GM18519 (cell line): ENCODE measurements at regions not wholly inside any gene's neighbourhood (a gene's known extent, or its start where the extent isn't known, plus 50 kb on each side); places are given as distances from the start of the nearest gene placed in this dataset.

ENCODE experiments used
- ATAC-seq: cut with Tn5 transposase; IDR thresholded peaks from one replicate; pipeline ENCODE4 v1.9.1; 2021; ENCODE audit warnings: mild to moderate bottlenecking, moderate library complexity; ENCODE audit not compliant: unreplicated experiment, low FRiP score

DNA sequence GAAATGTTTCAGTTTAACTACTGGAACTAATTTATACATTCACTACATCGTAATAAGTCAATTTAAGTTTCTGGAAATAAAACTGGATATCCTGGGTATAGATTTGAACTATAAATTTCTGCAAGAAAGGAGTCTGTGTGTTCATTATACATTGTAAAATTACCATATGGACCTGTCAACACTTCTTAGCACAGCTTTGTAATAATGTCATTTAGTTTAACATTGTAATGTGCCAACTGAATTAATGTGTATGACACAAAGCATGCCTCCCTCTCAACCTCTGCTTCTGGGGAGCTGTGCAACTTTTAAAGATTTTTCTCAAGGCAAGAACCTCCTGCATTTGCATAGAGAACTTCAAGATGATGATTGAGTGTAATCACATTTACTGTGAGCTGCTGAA is 213.7 kb upstream of the GALNT5 start:
- ATAC-seq = no peak

DNA sequence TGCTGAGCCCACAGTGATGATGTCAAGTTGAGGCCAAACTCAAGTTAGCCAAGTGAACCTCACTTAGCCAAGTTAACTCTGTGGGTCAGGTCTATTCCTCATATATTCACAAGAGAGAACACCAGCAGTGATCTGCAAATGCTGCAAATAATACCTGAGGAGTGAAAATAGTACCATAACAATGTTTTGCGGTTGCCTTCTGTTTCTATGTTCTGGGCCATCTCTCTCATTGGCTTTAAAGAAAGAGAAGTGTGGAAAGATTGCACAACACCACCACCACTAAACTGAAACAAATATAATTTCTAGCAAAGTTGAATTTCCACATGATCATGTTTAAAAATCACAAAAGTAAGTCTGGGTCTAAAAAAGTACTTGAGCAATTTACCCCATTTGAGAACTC is 211.1 kb upstream of the GALNT5 start:
- no peak for ATAC-seq

DNA sequence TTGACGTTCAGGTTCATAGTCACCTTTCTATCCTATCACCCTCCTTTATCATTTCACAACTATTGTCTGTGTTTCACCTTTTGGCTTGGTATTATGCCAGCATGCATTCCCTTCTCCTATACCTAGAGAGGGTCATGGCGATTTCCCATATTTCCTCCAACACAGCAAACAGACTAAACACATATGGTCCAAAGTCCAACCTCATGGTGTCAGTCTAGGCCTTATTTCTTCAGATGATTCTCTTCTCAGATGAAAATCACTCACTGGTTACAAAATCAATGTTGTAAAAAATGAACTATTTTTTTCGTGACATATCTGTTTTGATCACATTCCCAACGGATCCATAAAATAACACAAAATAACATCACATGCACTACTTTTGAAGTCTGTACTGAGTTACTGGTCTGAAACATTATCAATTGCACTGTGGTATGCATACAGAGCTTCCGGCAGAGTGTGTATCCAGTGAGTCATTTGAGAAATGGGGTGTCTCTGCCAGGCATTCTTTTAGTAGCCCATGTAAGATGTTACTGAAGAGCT is 204.8 kb upstream of the GALNT5 start:
- ATAC-seq = no peak

DNA sequence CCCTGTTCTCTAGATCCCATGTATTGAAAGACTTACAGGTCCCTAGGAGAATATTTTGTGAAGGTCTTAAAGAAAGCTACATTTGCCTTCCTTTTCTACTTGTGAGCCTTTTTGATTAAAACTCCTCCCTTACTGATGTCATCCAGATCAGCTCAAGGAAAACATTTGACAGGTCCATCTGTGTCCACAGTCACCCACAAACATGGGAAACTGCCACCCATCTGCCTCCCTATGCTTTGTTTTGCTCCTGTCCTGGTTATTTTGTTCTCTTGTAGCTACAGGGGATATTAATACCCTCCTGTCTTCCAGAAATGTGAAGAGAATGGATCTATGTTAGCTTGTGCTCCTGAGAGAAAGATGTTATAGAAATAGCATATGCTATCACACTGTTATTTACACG is 203.6 kb upstream of the GALNT5 start:
- ATAC-seq = no peak

DNA sequence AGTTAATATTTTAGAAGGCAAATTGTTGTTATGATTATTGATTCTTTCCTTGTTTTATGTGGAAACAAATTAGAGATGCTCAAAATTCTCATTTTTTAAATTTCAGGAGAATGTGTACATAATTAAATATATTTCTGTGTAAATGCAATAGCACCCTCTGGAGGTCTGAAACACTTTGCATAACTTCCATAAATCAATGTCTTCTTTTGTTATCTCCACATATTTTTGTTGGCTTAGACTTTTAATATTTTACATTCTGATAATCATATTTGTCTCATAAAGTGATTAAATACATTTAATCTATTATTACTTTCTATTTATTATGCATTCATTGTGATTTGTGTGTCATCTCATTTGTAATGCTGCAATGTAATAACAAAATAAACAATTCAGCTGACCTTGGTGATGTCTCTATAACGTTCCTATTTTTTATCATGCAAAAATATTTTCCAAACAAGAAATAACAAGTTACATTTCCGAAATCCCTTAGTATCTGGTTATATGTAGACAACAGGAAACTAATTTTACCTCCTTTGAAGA is 201.8 kb upstream of the GALNT5 start:
- no peak for ATAC-seq

DNA sequence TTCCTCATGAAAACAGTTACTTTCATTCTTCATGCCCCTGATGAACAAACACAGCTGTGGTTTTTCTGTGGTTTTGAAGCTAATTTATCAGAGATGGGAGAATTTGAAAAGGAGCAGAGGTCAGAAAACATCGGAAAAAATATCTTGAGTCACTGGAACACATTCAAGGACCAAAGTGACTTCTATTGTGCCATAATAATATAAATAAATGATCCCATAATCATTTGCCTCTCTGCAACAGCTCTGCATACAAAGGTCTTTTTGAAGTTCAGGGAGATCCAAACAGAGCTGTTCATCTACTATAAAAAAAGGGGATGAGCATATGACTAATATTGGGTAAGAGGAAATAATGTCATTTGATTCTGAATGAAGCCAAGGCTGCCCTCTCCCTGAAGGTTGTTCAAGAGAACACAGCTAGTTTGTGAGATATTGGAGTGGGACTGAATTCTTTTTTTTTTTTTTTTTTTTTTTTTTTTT is 201.3 kb upstream of the GALNT5 start:
- no peak for ATAC-seq

DNA sequence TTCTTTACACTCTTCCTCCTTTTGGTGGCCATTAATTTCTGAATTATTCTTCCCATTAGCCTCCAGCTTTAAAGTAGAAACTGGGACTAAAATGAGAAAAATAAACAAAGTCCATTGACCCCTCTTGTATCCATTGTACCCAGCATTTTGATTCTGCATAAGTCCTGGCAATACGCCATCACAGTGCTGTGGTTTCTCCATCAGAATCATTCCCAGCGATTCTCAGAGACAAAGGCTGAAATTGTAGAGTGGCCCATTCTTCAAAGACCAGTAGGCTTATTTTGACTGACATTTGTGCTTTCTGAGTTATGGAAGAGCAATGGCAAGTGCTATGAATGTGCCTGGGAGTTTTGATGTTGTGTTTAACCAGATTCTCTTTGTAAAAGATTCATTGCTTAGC is 199.3 kb upstream of the GALNT5 start:
- ATAC-seq = no peak

DNA sequence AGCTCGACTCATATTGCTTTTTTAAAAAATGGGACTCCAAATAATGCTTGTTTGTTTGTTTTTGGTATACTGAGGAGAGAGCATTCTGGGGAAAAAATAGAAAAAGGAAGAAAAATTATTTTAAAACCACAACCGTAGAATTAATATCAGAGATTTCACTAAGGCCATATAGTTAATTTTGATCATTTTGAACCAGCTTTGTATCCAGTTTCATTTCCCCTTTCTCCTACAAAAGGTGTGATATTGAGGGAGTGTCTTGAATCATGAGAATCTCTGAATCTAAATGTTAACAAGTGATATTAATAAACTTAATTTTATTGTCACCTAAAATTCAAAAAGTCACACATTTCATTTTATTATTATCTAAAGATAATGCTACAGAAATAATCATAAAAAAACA is 198.5 kb upstream of the GALNT5 start:
- ATAC-seq = no peak

DNA sequence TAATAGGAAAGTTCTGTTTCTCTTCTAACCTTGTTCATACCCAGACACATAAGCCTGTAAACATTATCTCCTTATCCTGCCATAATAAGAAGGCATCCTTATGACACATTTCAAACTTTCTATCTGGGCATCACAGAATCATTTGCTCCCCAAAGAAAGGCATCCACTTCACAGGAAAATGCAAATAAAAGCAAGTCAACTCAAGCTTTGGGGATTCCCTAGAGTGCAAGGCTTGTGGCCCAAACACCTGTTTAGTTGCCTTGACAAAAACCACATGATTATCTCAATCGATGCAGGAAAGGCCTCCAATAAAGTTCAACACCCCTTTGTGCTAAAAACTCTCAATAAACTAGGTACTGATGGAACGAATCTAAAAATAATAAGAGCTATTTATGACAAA is 195.7 kb upstream of the GALNT5 start:
- ATAC-seq = peak; percentile 94

DNA sequence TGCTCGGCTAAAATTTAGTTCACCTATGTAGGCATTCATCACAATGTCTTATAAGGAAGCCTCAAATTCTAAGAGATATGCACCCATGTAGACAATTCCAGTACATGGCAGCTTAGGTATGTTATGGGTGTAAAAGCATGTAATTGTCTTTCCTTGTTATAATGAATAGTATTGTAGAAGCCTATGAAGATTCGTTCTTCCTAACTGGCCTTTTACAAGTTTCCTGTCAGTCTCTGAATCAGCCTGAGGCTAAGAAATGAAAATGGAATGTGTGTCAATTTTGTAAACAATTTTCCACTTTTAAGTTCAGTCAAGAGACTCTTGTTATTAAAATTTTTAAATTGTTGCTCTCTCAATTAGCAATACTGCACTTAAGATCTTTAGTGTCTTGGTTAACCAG is 189.9 kb upstream of the GALNT5 start:
- ATAC-seq = no peak

DNA sequence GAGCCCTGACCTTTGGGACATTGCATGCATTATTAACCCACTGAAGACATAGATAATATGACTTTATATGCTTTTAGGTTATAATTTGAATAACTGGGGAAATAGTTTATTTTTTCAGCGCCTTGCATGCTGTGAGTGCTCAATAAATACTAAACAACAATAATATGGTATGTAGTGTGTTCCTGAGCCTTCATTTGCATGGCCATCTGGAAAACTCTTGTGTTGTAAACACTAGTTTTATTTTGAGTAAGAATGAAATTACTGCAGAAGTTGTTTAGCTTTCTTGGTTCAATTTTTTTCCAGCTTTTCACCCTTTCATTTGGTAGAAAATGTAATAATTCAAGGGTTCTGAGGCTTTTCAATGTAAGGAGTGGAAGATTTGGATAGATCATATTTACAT is 189.3 kb upstream of the GALNT5 start:
- no peak for ATAC-seq

DNA sequence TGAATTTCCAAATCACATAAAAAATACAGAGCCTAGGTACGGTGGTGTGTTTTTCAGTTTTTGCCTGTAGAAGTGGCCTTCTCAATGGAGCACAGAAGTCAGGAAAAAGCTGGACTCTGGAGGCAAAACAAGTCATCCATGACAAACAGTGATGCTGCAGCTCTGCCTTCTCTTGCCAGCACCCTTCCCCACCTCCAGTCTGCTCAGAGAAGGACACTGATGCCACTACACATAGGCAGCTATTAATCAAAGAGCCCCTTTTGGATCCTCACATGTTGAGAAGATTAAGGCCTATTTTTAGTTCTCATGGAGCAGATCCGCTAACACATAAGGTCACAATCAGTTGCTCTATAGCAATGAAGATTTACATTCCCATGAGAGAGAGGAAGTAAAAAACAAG is 181.6 kb upstream of the GALNT5 start:
- ATAC-seq = no peak

DNA sequence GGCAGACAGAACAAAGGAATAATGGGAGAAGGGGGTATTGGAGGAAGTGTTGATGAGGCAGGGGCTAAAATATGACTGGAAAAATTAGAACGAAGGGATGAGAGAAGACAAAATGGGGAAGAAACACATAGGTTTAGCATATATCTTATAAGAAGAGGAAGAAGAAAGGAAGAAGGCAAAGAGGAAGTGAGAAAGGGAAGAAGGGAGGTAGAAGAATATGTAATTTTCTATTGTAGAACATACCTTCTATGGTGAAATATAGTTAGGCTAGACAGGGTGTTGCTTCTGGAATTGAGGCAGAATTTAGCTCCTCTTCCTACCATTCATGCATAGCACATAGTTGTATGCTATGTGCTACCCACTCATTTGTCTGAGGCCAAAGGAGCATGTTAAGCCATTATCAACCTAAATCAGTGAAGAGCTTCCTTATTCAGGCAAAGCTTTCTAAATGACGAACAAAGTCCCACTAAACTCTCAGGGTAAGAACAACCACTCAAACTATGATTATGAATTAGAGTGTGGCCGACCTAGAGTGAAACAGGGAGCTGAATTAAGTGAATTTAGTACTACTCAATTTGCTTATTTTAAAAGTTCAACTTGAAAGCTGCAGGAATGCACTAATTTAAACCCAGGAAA is 180.9 kb upstream of the GALNT5 start:
- peak; percentile 65 for ATAC-seq

DNA sequence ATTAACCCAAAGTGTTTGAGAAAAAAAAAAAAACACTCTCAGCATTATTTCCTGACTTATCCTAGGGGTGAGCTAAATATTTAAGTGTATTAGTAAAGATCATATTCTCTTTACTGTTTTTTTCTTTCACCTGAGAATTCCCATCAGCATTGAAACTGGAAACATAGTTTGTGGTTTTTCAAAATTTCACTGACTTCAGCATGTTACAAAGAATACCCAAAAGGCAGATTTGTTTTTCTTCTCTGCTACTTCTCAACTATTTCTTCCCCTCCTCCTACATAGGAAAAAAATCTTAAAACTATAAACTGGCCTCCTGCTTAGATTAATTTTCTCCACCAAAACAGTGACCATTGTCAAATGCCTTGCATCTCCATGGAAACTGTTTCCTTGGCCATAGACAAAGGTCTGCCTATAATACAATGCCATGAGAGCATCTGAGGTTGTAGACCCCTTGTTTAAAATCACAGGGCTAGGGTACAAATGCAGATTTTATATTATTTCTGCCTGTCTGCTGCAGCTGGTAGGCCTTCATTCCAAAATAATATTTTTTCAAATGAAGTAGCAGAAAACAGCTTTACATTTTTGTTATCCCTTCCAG is 179.7 kb upstream of the GALNT5 start:
- no peak for ATAC-seq

DNA sequence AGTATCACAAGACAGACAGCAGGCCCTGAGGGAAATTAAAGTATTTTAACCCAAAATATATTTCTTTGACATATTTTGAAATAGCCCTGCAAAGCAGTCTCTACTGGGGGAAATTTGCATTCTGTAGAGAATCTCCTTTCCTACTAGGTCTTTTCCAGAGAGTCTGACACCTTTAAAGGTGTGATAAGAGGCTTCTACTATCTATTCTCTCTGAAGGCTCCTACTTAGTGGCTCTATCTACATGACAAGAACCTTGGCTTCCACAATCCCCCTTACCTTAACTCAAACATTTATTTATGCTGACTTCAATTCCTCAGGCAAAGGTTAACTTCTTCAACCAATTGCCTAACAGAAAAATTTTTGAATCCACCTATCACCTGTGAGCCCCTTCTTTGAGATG is 174.6 kb upstream of the GALNT5 start:
- no peak for ATAC-seq

DNA sequence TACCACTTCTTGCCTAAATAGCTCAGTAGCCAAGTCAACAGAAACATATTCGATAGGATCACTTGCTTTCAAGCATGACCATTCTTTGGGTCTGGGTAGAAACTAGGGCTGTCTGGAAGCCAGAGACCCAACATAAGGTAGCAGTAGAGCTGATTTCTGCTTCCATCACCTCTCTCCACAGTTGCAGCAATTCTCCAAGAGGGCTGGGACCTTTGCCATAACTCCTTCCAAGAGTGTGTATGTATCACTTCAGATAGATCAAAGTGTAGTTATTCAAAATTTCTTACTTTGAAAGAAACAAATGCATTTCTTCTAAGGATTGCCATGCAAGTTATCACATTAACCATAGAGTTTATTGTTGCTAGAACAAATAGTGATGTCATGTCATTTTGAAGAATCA is 172.0 kb upstream of the GALNT5 start:
- ATAC-seq = no peak

DNA sequence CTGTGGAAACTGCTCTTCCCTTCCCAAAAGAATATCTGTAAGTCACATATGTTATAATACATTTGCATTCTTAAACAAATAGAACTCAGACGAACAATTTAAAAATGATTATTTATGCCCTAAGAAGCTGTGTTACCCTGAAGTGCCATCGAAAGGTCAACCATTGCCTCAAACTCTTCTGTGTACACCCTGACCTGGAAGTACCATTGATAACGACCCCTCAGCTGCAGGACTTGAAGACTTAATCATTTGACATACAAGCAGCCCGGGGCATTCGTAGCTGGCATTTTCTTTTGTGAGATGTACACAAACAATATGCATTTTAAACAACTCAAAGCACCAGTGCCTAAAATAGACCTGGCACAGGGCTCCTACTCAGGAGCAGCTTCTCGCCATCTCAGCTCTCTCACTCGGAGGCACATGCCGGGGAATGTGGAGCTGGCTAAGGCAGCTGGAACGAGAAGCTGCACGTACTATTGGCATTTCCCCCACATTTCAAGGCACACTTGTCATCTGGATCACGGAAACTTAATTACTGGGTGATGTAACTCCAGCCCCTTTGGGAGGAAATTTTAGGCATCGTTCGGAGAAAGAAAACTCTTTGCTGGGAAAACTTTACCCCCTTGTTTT is 170.0 kb upstream of the GALNT5 start:
- no peak for ATAC-seq

DNA sequence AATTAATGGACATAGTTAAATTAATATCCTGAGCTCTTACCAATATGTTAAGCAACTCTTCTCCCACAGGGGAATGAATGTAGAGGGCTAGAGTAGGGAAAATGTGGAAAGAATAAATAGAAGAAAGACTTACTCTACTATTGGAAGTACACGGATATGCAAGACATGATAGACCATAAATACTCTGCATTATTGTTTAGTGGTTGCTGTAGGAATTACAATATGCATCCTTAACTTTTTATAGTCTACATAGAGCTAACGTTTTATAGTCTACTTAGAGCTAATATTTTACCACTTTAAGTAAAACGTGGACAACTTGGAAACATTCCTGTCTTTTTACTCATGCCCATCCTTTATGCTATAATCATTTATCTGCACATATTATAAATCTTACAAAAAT is 163.8 kb upstream of the GALNT5 start:
- ATAC-seq = no peak

DNA sequence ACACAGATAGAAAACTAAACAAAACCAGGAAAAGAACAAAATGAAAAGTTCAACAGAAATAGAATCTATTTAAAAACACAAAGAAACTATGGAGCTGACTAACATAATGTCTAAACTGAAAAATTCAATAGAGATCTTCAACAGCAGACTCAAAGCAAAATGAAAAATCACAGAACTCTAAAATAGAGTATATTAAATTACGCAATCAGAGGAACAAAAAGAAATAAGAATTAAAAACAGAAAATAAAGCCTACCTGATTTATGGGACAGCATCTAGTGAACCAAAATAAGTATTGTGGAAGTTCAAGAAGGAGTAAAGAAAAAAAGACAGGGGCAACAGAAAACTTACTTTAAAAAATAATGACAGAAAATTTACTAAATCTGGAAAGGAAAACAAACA is 152.1 kb upstream of the GALNT5 start:
- no peak for ATAC-seq

DNA sequence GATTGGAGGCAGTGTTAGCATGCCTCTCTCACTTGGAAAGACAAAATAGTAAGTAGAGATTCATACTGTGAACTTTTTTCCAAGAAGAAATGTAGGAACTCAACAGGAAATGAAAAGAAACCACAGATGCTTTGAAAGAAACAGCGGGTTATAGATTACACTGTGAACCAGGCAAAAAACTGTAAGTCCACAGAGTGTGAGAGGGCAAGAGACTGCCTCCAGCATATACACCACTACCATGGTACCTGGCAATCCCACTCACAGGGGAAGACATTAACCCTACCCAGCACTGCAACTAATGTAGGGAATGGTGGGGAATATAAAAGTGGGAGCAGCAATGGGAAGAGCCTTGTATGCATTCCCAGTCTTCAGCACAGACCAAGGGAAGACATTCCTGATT is 150.6 kb upstream of the GALNT5 start:
- no peak for ATAC-seq

DNA sequence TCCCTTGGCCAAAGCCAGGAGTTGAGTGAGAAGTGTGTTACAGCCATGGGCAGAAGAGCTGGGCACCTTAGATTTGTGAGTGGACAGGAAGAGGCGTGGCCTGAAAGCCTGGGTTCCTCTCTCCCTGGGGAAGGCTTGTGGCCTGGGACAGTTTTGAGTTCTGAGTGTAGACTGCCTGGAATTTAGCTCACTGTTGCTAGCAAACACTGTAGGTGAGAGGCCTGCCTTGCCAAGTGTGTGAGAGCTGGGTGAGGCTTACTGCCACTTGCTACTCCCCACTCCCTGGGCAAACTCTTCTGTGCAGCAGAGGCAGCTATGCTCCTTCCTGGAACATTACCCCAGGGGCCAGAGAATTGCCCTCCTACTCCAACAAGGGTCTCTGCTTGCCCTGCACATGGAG is 150.0 kb upstream of the GALNT5 start:
- ATAC-seq = no peak

DNA sequence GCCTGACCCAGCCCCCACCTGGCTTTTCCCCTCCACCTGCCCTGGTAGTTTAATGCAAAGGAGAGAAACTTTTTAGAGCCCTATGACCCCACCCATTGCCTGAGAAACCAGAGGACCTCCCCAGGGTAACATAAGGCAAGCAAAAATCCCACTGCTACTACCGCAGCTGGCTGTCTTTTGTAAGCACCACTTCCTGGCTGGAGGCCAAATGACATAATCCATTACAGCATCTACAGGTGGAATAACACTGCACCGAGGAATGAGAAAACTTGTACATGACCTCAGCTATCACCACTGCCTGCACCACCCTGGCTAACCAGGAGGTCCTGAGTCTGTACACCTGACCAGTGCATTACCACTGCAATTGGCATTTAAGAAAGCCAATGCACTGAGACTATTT is 149.6 kb upstream of the GALNT5 start:
- no peak for ATAC-seq
